ENCODE measurements at regions not wholly inside any gene's neighbourhood (a gene's known extent, or its start where the extent isn't known, plus 50 kb on each side); places are given as distances from the start of the nearest gene placed in this dataset.

- Mint-ChIP-seq H3K27me3 (no peaks in the 10 kb centered on the region), H3K36me3 (ENCODE audit: low read depth) (no peaks in the 10 kb centered on the region), H3K4me3 (no peak overlapping the region), H3K4me1 (ENCODE audit: low read depth) (no peaks in the 10 kb centered on the region), H3K9me3 (no peaks in the 10 kb centered on the region), H3K27ac (no peak overlapping the region)
- Histone ChIP-seq H3K4me1 (ENCODE audit: insufficient read depth, low read length) (no peaks in the 10 kb centered on the region), H3K4me3 (ENCODE audit: low read length) (no peak overlapping the region), H3K27ac (ENCODE audit: low read depth in 1 of 2, low read length in 2 of 2) (no peak overlapping the region), H3K36me3 (ENCODE audit: insufficient read depth, low read length) (no peaks in the 10 kb centered on the region), H3K27me3 (ENCODE audit: control insufficient read depth in 1 of 2, insufficient read depth in 2 of 2, low read length in 2 of 2) (no peaks in the 10 kb centered on the region), H3K9me3 (ENCODE audit: control insufficient read depth in 1 of 2, insufficient read depth in 1 of 2, low read length in 2 of 2) (no peaks in the 10 kb centered on the region)
- ATAC-seq (ENCODE audit: poor library complexity) (no peak), DNase-seq (no peak)
- TF ChIP-seq, protein P1, sequence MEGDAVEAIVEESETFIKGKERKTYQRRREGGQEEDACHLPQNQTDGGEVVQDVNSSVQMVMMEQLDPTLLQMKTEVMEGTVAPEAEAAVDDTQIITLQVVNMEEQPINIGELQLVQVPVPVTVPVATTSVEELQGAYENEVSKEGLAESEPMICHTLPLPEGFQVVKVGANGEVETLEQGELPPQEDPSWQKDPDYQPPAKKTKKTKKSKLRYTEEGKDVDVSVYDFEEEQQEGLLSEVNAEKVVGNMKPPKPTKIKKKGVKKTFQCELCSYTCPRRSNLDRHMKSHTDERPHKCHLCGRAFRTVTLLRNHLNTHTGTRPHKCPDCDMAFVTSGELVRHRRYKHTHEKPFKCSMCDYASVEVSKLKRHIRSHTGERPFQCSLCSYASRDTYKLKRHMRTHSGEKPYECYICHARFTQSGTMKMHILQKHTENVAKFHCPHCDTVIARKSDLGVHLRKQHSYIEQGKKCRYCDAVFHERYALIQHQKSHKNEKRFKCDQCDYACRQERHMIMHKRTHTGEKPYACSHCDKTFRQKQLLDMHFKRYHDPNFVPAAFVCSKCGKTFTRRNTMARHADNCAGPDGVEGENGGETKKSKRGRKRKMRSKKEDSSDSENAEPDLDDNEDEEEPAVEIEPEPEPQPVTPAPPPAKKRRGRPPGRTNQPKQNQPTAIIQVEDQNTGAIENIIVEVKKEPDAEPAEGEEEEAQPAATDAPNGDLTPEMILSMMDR (IDR thresholded peaks at IDR 0.05): no peak
- POLR2A ChIA-PET: no interaction called here
- intact Hi-C loops (cut with DNase I, micrococcal nuclease): no loop called here
- CTCF ChIA-PET: interaction anchor here (1.2 kb wide), 1 partner anchor 16 kb away, joined by 3 read pairs; no protein-coding TSS in a partner anchor
These were observed 50.0 kb upstream of the SYNPR start for GRCh38 chr3:63228087-63228486.
